IPS-20b (cell line): ENCODE measurements at regions not wholly inside any gene's neighbourhood (a gene's known extent, or its start where the extent isn't known, plus 50 kb on each side); places are given as distances from the start of the nearest gene placed in this dataset.

ENCODE experiments used
- H3K27ac ChIP-seq: one replicate; pipeline ENCODE4 v1.5.1; 2013; ENCODE audit warnings: low read length
- H3K27me3 ChIP-seq: 2 replicates; pipeline ENCODE4 v1.6.1; 2013; ENCODE audit warnings: mild to moderate bottlenecking, low read length, inconsistent platforms; ENCODE audit not compliant: insufficient read depth
- H3K36me3 ChIP-seq: 2 replicates; pipeline ENCODE4 v1.6.1; 2013; ENCODE audit warnings: low read depth, mild to moderate bottlenecking, inconsistent platforms, low read length, moderate library complexity; ENCODE audit not compliant: insufficient read depth
- H3K4me1 ChIP-seq: 2 replicates; pipeline ENCODE4 v1.6.1; 2013; ENCODE audit warnings: mild to moderate bottlenecking, control low read depth, inconsistent platforms, low read length, moderate library complexity; ENCODE audit not compliant: insufficient read depth
- H3K4me3 ChIP-seq: 2 replicates; pipeline ENCODE4 v1.5.1; 2013; ENCODE audit warnings: mild to moderate bottlenecking, low read length, inconsistent platforms
- H3K9ac ChIP-seq: 2 replicates; pipeline ENCODE4 v1.6.1; 2013; ENCODE audit warnings: low read depth, mild to moderate bottlenecking, inconsistent platforms, low read length, moderate library complexity
- H3K9me3 ChIP-seq: 2 replicates; pipeline ENCODE4 v1.6.1; 2013; ENCODE audit warnings: mild to moderate bottlenecking, low read depth, low read length, inconsistent platforms; ENCODE audit not compliant: insufficient read depth

- H3K4me3 ChIP-seq: no peak overlapping the region
- H3K27me3 ChIP-seq: no peaks in the 10 kb centered on the region
- 0 out of 2 replicates have a peak, but pooled peaks cover 6% of the 10 kb centered on the region for H3K4me1 ChIP-seq
- no peak overlapping the region for H3K9ac ChIP-seq
- no peaks in the 10 kb centered on the region for H3K9me3 ChIP-seq
- H3K27ac ChIP-seq: no peak overlapping the region
- H3K36me3 ChIP-seq: no peaks in the 10 kb centered on the region
Observed at GRCh38 chr18:73613706-73614340, 533.8 kb downstream of the FBXO15 start.

GRCh38 chr18:73597832-73598615 lies 549.6 kb downstream of the FBXO15 start:
- H3K36me3 ChIP-seq: no peaks in the 10 kb centered on the region
- no peak overlapping the region for H3K4me3 ChIP-seq
- no peaks in the 10 kb centered on the region for H3K4me1 ChIP-seq
- H3K27ac ChIP-seq: no peak overlapping the region
- H3K9me3 ChIP-seq: no peaks in the 10 kb centered on the region
- H3K27me3 ChIP-seq: no peaks in the 10 kb centered on the region
- H3K9ac ChIP-seq: no peak overlapping the region

DNA sequence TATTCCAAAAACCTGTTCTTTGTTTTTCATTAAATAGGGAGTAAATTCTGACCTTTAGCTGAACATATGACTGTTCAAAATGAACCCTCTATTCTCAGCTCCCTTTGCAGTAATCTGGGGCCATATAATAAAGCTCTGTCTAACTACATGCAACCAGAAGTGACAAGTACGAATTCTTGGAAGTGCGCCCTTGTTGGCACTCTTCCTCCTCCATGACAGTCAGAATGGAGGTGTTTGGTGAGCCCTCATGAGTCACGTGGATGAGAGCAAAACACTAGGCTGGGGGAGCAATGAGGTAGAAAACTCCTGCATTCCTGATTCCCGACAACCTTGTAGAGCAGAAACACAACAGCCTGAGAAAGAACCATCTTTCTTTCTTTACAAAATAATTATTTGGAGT lies 552.9 kb downstream of the FBXO15 start:
- Histone ChIP-seq H3K36me3 (no peaks in the 10 kb centered on the region), H3K4me1 (no peaks in the 10 kb centered on the region), H3K27ac (no peak overlapping the region), H3K9ac (no peak overlapping the region), H3K4me3 (no peak overlapping the region), H3K27me3 (no peaks in the 10 kb centered on the region), H3K9me3 (no peaks in the 10 kb centered on the region)

DNA sequence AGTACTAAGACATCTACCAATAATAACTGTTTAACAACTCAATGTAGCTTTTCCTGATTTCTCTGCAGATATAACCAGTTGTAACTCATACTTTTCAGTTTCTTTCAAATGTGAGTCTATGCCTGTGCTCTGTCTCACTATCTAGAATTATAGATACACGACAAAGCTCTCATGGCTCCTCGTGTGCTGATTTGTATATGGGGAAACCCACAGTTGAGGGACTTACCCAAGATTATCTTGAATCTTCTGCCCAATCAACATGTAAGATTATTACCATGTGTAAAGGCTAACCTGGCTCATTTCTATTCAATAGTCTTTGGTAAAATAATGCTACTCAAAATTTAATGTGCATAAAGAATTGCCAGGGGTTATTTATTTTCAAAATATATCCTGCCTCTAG lies 554.4 kb downstream of the FBXO15 start:
- no peaks in the 10 kb centered on the region for H3K27me3 ChIP-seq
- no peaks in the 10 kb centered on the region for H3K36me3 ChIP-seq
- H3K27ac ChIP-seq: no peak overlapping the region
- H3K9ac ChIP-seq: no peak overlapping the region
- no peak overlapping the region for H3K4me3 ChIP-seq
- no peaks in the 10 kb centered on the region for H3K9me3 ChIP-seq
- H3K4me1 ChIP-seq: no peaks in the 10 kb centered on the region

GRCh38 chr18:73590950-73591349 lies 556.7 kb downstream of the FBXO15 start:
- H3K9me3 ChIP-seq: no peaks in the 10 kb centered on the region
- no peaks in the 10 kb centered on the region for H3K4me1 ChIP-seq
- no peaks in the 10 kb centered on the region for H3K36me3 ChIP-seq
- H3K27ac ChIP-seq: no peak overlapping the region
- no peaks in the 10 kb centered on the region for H3K27me3 ChIP-seq
- H3K4me3 ChIP-seq: no peak overlapping the region
- H3K9ac ChIP-seq: no peak overlapping the region

DNA sequence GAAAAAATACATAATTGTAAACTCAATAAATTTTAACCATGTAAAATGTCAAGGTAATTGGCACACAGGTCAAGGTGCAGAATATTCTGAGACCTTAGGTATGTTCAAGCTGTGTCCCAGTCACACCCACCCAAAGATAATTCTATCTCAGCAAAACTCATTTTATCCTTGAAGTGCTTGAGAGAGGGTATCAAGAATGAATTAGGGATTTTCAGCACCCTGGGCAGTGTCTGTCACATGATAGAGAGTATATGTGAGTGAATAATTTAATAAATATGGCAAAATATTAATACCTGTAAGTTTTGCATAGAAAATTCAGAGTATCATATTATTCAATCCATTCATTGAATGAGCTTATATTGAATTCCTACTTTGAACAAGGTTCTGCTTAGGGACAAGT lies 567.9 kb downstream of the FBXO15 start:
- 0 out of 2 replicates have a peak, but pooled peaks cover 4% of the 10 kb centered on the region for H3K4me1 ChIP-seq
- no peak overlapping the region for H3K4me3 ChIP-seq

DNA sequence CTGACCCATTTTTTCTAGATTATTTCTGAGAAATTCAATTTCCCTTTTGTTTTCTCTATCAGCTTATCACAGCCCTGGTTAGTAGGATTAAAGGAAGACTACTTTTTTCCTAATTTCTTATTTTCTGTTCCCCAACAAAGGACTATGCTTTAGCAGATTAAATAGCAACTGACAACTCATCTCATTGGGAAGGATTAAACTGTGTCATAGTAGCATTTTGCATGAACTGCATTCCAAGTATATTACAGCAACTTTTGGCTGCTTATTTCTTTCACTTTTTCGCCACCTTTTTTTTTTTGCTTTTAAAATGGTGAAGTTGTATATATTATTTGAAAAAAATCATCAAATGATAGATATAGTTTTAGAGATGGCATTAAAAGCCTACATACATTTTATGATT lies 570.3 kb downstream of the FBXO15 start:
- Histone ChIP-seq H3K27ac (no peak overlapping the region), H3K9ac (no peak overlapping the region), H3K9me3 (no peaks in the 10 kb centered on the region), H3K36me3 (no peaks in the 10 kb centered on the region), H3K4me1 (no peaks in the 10 kb centered on the region), H3K4me3 (no peak overlapping the region), H3K27me3 (no peaks in the 10 kb centered on the region)

More for the DNA sequence above, 567.9 kb downstream of the FBXO15 start:
- no peak overlapping the region for H3K27ac ChIP-seq
- H3K9ac ChIP-seq: no peak overlapping the region
- H3K9me3 ChIP-seq: no peaks in the 10 kb centered on the region
- H3K27me3 ChIP-seq: no peaks in the 10 kb centered on the region
- H3K36me3 ChIP-seq: no peaks in the 10 kb centered on the region

GRCh38 chr18:73563901-73564472 lies 583.6 kb downstream of the FBXO15 start:
- Histone ChIP-seq H3K4me1 (peaks cover 3% of the 10 kb centered on the region; the same call in 1 of the 2 replicates), H3K27ac (no peak overlapping the region), H3K36me3 (no peaks in the 10 kb centered on the region), H3K9me3 (no peaks in the 10 kb centered on the region), H3K27me3 (no peaks in the 10 kb centered on the region), H3K4me3 (no peak overlapping the region), H3K9ac (no peak overlapping the region)

GRCh38 chr18:73563345-73563744 lies 584.3 kb downstream of the FBXO15 start:
- Histone ChIP-seq H3K36me3 (no peaks in the 10 kb centered on the region), H3K9me3 (no peaks in the 10 kb centered on the region), H3K27ac (no peak overlapping the region), H3K9ac (no peak overlapping the region), H3K4me3 (no peak overlapping the region), H3K27me3 (no peaks in the 10 kb centered on the region), H3K4me1 (peaks cover 3% of the 10 kb centered on the region; the same call in 1 of the 2 replicates)

GRCh38 chr18:73556904-73557303 lies 590.7 kb downstream of the FBXO15 start:
- Histone ChIP-seq H3K9me3 (no peaks in the 10 kb centered on the region), H3K9ac (no peak overlapping the region), H3K4me1 (no peaks in the 10 kb centered on the region), H3K27me3 (no peaks in the 10 kb centered on the region), H3K36me3 (no peaks in the 10 kb centered on the region), H3K27ac (no peak overlapping the region), H3K4me3 (no peak overlapping the region)

DNA sequence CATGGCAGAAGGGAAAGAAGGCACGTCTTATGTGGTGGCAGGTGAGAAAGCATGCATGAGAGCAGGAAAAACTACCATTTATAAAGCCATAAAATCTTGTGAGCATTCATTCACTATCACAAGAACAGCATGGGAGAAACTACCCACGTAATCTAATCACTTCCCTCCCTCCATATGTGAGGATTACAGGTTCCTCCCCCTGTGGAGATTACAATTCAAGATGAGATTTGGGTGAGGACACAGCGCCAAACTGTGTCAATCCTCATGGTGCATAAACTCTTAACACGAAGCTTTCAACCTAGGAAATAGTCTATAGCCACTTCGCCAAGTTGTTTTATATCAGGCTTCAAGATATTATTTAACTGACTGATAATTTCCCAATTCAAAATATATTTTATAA lies 595.5 kb downstream of the FBXO15 start:
- no peaks in the 10 kb centered on the region for H3K36me3 ChIP-seq
- H3K9ac ChIP-seq: no peak overlapping the region
- H3K4me3 ChIP-seq: no peak overlapping the region
- no peaks in the 10 kb centered on the region for H3K9me3 ChIP-seq
- no peaks in the 10 kb centered on the region for H3K27me3 ChIP-seq
- H3K4me1 ChIP-seq: no peaks in the 10 kb centered on the region
- no peak overlapping the region for H3K27ac ChIP-seq

DNA sequence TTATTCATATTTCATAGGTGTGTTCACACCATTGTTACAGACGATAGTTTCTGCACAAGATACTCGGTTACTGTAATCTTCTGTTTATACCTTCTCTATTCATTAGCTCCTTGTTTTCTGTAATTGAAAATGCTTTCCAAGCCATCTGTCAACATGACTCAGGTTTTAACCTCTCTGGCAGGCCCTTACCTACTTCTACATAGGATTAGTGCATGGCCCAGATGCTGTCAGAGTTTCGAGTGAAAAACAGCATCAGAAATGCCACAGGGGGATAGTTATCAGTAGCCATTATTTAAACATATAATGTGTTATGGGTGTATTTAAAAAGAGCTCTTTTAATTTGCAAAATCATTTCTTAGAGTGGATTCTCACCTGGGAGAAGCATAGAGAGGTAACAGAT lies 596.4 kb downstream of the FBXO15 start:
- H3K4me3 ChIP-seq: no peak overlapping the region
- H3K9me3 ChIP-seq: no peaks in the 10 kb centered on the region
- H3K9ac ChIP-seq: no peak overlapping the region
- H3K27ac ChIP-seq: no peak overlapping the region
- H3K4me1 ChIP-seq: no peaks in the 10 kb centered on the region
- H3K27me3 ChIP-seq: no peaks in the 10 kb centered on the region
- no peaks in the 10 kb centered on the region for H3K36me3 ChIP-seq
